ENCODE measurements at regions not wholly inside any gene's neighbourhood (a gene's known extent, or its start where the extent isn't known, plus 50 kb on each side); places are given as distances from the start of the nearest gene placed in this dataset.

- no peaks in the 10 kb centered on the region for H3K27me3 ChIP-seq
- no peak overlapping the region for H3K4me3 ChIP-seq
- no peaks in the 10 kb centered on the region for H3K4me1 ChIP-seq
- H3K36me3 ChIP-seq: no peaks in the 10 kb centered on the region
- no peak for DNase-seq (ENCODE audit: extremely low spot score in 2 of 2)
- no peak for TF ChIP-seq POLR2A (IDR thresholded peaks at IDR 0.05)
- no peak for TF ChIP-seq CTCF (IDR thresholded peaks at IDR 0.05)
- no peak for TF ChIP-seq POLR2AphosphoS5 (IDR thresholded peaks at IDR 0.05; ENCODE audit: insufficient read depth in 1 of 2, low read depth in 1 of 2)
- no peaks in the 10 kb centered on the region for H3K9me3 ChIP-seq
- H3K27ac ChIP-seq: no peak overlapping the region
- intact Hi-C loops (cut with DNase I): no loop called here
Observed at GRCh38 chr20:51864967-51865366, 62.6 kb upstream of the SALL4 start.

- Histone ChIP-seq H3K36me3 (no peaks in the 10 kb centered on the region), H3K4me1 (no peaks in the 10 kb centered on the region), H3K9me3 (no peaks in the 10 kb centered on the region), H3K27ac (no peak overlapping the region), H3K27me3 (no peaks in the 10 kb centered on the region), H3K4me3 (no peak overlapping the region)
- DNase-seq (ENCODE audit: extremely low spot score in 2 of 2): no peak
- TF ChIP-seq CTCF (IDR thresholded peaks at IDR 0.05) (no peak), POLR2AphosphoS5 (IDR thresholded peaks at IDR 0.05; ENCODE audit: insufficient read depth in 1 of 2, low read depth in 1 of 2) (no peak), POLR2A (IDR thresholded peaks at IDR 0.05) (no peak)
- intact Hi-C loops (cut with DNase I): no loop called here
Observed at GRCh38 chr20:51862796-51863195, 60.5 kb upstream of the SALL4 start.

- no peaks in the 10 kb centered on the region for H3K9me3 ChIP-seq
- no peaks in the 10 kb centered on the region for H3K4me1 ChIP-seq
- no peak for TF ChIP-seq POLR2A (IDR thresholded peaks at IDR 0.05)
- no peaks in the 10 kb centered on the region for H3K36me3 ChIP-seq
- no peak for DNase-seq (ENCODE audit: extremely low spot score in 2 of 2)
- no peak overlapping the region for H3K4me3 ChIP-seq
- H3K27me3 ChIP-seq: no peaks in the 10 kb centered on the region
- H3K27ac ChIP-seq: no peak overlapping the region
- intact Hi-C loops (cut with DNase I): no loop called here
Observed at GRCh38 chr20:51861726-51862466, 59.6 kb upstream of the SALL4 start.

GRCh38 chr20:51860111-51860882 lies 58.0 kb upstream of the SALL4 start:
- H3K9me3 ChIP-seq: no peaks in the 10 kb centered on the region
- H3K4me3 ChIP-seq: no peak overlapping the region
- DNase-seq (ENCODE audit: extremely low spot score in 2 of 2): no peak
- H3K27me3 ChIP-seq: no peaks in the 10 kb centered on the region
- H3K4me1 ChIP-seq: no peaks in the 10 kb centered on the region
- no peak for TF ChIP-seq POLR2A (IDR thresholded peaks at IDR 0.05)
- intact Hi-C loops (cut with DNase I): no loop called here
- H3K36me3 ChIP-seq: no peaks in the 10 kb centered on the region
- H3K27ac ChIP-seq: no peak overlapping the region

DNA sequence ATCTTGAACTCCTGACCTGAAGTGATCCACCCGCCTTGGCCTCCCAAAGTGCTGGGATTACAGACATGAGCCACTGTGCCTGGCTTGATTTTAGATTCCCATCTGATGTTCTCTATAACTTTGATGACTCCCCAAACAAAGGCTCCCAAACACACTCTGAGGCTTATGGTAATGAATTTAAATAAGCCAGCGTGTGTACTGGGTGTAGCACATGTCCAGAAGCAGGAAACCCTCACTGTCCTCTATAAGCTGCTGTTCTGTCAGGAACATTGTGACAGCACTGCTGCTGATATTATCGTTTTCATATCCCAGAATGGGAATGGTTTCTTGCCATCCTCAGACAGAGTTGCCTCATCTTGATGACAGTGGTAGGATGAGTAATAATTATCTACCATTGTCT lies 54.1 kb upstream of the SALL4 start:
- H3K36me3 ChIP-seq: no peaks in the 10 kb centered on the region
- no peaks in the 10 kb centered on the region for H3K4me1 ChIP-seq
- no peak for DNase-seq (ENCODE audit: extremely low spot score in 2 of 2)
- H3K4me3 ChIP-seq: no peak overlapping the region
- intact Hi-C loops (cut with DNase I): no loop called here
- H3K27me3 ChIP-seq: no peaks in the 10 kb centered on the region
- no peaks in the 10 kb centered on the region for H3K9me3 ChIP-seq
- no peak overlapping the region for H3K27ac ChIP-seq
- TF ChIP-seq CTCF (IDR thresholded peaks at IDR 0.05) (no peak), POLR2A (IDR thresholded peaks at IDR 0.05) (no peak), POLR2AphosphoS5 (IDR thresholded peaks at IDR 0.05; ENCODE audit: insufficient read depth in 1 of 2, low read depth in 1 of 2) (no peak)

GRCh38 chr20:51854921-51855320 lies 52.6 kb upstream of the SALL4 start:
- intact Hi-C loops (cut with DNase I): no loop called here
- Histone ChIP-seq H3K4me1 (no peaks in the 10 kb centered on the region), H3K27ac (no peak overlapping the region), H3K27me3 (no peaks in the 10 kb centered on the region), H3K4me3 (no peak overlapping the region), H3K9me3 (no peaks in the 10 kb centered on the region), H3K36me3 (no peaks in the 10 kb centered on the region)
- TF ChIP-seq CTCF (IDR thresholded peaks at IDR 0.05) (no peak), POLR2A (IDR thresholded peaks at IDR 0.05) (no peak), POLR2AphosphoS5 (IDR thresholded peaks at IDR 0.05; ENCODE audit: insufficient read depth in 1 of 2, low read depth in 1 of 2) (no peak)
- DNase-seq (ENCODE audit: extremely low spot score in 2 of 2): no peak
